ENCODE measurements at regions not wholly inside any gene's neighbourhood (a gene's known extent, or its start where the extent isn't known, plus 50 kb on each side); places are given as distances from the start of the nearest gene placed in this dataset.

DNA sequence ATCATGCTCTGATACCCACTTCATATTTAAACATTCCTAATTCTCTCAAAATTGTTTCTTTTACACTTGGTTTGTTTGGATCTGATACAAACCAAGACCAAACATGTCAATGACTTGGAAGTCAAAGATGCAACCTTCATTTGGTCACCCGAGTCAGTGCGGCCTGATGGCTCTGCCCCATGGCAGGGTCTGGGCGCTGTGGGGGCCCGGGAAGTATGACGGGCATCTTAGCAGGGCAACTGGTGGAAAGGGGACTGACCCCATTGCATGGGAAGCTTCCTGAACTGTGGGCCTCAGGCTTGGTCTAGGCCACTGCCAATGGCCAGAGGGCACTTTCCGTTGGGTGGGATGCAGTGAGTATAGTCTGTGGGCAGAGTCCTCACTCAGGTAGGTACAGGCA lies 178.0 kb downstream of the KATNIP start:
- H3F3A ChIP-seq (replicated peaks; ENCODE audit: insufficient read depth): no peaks in the 10 kb centered on the region
- no peak for DNase-seq
- ChIA-PET CTCF (interaction anchor here (1.3 kb wide), 1 partner anchor 11 kb away, joined by 3 read pairs; no protein-coding TSS in a partner anchor), POLR2A (no interaction called here)
- H3K4me3 ChIP-seq (ENCODE audit: low read depth in 2 of 2, low read length in 1 of 2): no peak overlapping the region
- no peaks in the 10 kb centered on the region for H3K9me3 ChIP-seq
- no peaks in the 10 kb centered on the region for H3K27me3 ChIP-seq (ENCODE audit: insufficient read depth)
- TF ChIP-seq EP300 (IDR thresholded peaks at IDR 0.05; ENCODE audit: borderline replicate concordance in 1 of 2, low read depth in 1 of 2, low read length in 1 of 2) (no peak), FOXJ3 (CRISPR knock-in tag; IDR thresholded peaks at IDR 0.05) (no peak), NFIC (IDR thresholded peaks at IDR 0.05; ENCODE audit: borderline replicate concordance) (no peak), MEF2A (IDR thresholded peaks at IDR 0.05; ENCODE audit: borderline replicate concordance, low read depth) (no peak), RXRA (IDR thresholded peaks at IDR 0.05; ENCODE audit: borderline replicate concordance, low read depth) (no peak), REST (IDR thresholded peaks at IDR 0.05; ENCODE audit: low read depth, low read length) (no peak), RCOR1 (IDR thresholded peaks at IDR 0.05; ENCODE audit: low read length) (no peak), RAD21 (IDR thresholded peaks at IDR 0.05; ENCODE audit: low read length) (no peak), CHD2 (IDR thresholded peaks at IDR 0.05; ENCODE audit: low read length, partially characterized antibody) (no peak), POLR2AphosphoS5 (IDR thresholded peaks at IDR 0.05; ENCODE audit: low read depth, low read length) (no peak), FOXM1 (IDR thresholded peaks at IDR 0.05; ENCODE audit: low read depth) (no peak), USF2 (IDR thresholded peaks at IDR 0.05; ENCODE audit: borderline replicate concordance, low read depth, low read length) (no peak), PBX3 (IDR thresholded peaks at IDR 0.05) (no peak), TEAD4 (IDR thresholded peaks at IDR 0.05; ENCODE audit: borderline replicate concordance, insufficient read depth) (no peak), SMC3 (IDR thresholded peaks at IDR 0.05; ENCODE audit: low read depth, low read length) (no peak)
- TF ChIP-seq, protein P1, sequence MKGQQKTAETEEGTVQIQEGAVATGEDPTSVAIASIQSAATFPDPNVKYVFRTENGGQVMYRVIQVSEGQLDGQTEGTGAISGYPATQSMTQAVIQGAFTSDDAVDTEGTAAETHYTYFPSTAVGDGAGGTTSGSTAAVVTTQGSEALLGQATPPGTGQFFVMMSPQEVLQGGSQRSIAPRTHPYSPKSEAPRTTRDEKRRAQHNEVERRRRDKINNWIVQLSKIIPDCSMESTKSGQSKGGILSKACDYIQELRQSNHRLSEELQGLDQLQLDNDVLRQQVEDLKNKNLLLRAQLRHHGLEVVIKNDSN (IDR thresholded peaks at IDR 0.05; ENCODE audit: borderline replicate concordance, low read depth): no peak
- TF ChIP-seq, protein P2, sequence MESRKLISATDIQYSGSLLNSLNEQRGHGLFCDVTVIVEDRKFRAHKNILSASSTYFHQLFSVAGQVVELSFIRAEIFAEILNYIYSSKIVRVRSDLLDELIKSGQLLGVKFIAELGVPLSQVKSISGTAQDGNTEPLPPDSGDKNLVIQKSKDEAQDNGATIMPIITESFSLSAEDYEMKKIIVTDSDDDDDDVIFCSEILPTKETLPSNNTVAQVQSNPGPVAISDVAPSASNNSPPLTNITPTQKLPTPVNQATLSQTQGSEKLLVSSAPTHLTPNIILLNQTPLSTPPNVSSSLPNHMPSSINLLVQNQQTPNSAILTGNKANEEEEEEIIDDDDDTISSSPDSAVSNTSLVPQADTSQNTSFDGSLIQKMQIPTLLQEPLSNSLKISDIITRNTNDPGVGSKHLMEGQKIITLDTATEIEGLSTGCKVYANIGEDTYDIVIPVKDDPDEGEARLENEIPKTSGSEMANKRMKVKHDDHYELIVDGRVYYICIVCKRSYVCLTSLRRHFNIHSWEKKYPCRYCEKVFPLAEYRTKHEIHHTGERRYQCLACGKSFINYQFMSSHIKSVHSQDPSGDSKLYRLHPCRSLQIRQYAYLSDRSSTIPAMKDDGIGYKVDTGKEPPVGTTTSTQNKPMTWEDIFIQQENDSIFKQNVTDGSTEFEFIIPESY (IDR thresholded peaks at IDR 0.05; ENCODE audit: borderline replicate concordance, low read depth): no peak
- no peak overlapping the region for H2AFZ ChIP-seq (ENCODE audit: low read depth)
- no peaks in the 10 kb centered on the region for H3K9me2 ChIP-seq
- H3K9ac ChIP-seq: no peak overlapping the region
- H3K36me3 ChIP-seq (replicated peaks in 1 of 2; ENCODE audit: control insufficient read depth in 1 of 2, insufficient read depth in 2 of 2, low read length in 1 of 2): peaks cover 13 to 26% of the 10 kb centered on the region in 2 experiments
- H3K27ac ChIP-seq (ENCODE audit: low read depth in 2 of 2, low read length in 1 of 2): no peak overlapping the region
- H3K4me1 ChIP-seq (ENCODE audit: control insufficient read depth in 1 of 2, insufficient read depth in 2 of 2, low read depth in 1 of 2, low read length in 1 of 2): peaks cover 0 to 28% of the 10 kb centered on the region in 2 experiments; a peak in 2 of 4 replicates
- no peaks in the 10 kb centered on the region for H3K79me2 ChIP-seq (ENCODE audit: insufficient read depth)
- 96% methylated on average over 5 of the region's 6 CpGs for WGBS (ENCODE audit: low lambda C conversion rate)
- H4K20me1 ChIP-seq (ENCODE audit: insufficient read depth): no peaks in the 10 kb centered on the region
- no peak overlapping the region for H3K4me2 ChIP-seq

All from SK-N-SH (cell line).